GM23338 (cell line): ENCODE measurements at regions not wholly inside any gene's neighbourhood (a gene's known extent, or its start where the extent isn't known, plus 50 kb on each side); places are given as distances from the start of the nearest gene placed in this dataset.

Experiments
- CTCF ChIP-seq, 2 experiments: fragments of 200-600 bp in 1 of 2; sonication (generic) in 1 of 2; conservative IDR thresholded peaks; 2 replicates each; pipeline versions ENCODE4 v1.5.1 to v1.6.1; 2016 to 2017; ENCODE audit warnings: antibody characterized with exemption in 2 of 2, low read depth in 2 of 2, mild to moderate bottlenecking in 2 of 2, moderate library complexity in 1 of 2
- EZH2 ChIP-seq: fragments of 200-600 bp; sonication (generic); IDR thresholded peaks from one replicate; pipeline ENCODE4 v1.8.0; 2017; ENCODE audit warnings: antibody characterized with exemption, mild to moderate bottlenecking, low read depth; ENCODE audit not compliant: unreplicated experiment
- EZH2phosphoT487 ChIP-seq: fragments of 200-600 bp; sonication (generic); IDR thresholded peaks from one replicate; pipeline ENCODE4 v1.8.1; 2018; ENCODE audit warnings: antibody characterized with exemption; ENCODE audit not compliant: unreplicated experiment
- STAT1 ChIP-seq: IDR thresholded peaks from one replicate; pipeline ENCODE4 v1.6.1; 2016; ENCODE audit warnings: antibody characterized with exemption; ENCODE audit not compliant: unreplicated experiment

- TF ChIP-seq CTCF (conservative IDR thresholded peaks at IDR 0.05; ENCODE audit: low read depth in 2 of 2): no peak
- no peak for TF ChIP-seq EZH2phosphoT487
- TF ChIP-seq STAT1: no peak
- TF ChIP-seq EZH2: no peak
These were observed 208.4 kb upstream of the HTR1E start for GRCh38 chr6:86728976-86729375.
